Hepatocyte (in vitro differentiated cells): ENCODE measurements at regions not wholly inside any gene's neighbourhood (a gene's known extent, or its start where the extent isn't known, plus 50 kb on each side); places are given as distances from the start of the nearest gene placed in this dataset.

Experiments used
- DNase-seq: peaks from one replicate; pipeline ENCODE4 v3.0.0-alpha.2; 2016; ENCODE audit warnings: low spot score
- H2AFZ ChIP-seq: fragments of 200-600 bp; sonication (generic); 2 replicates; pipeline ENCODE4 v1.6.0; 2016; ENCODE audit warnings: antibody characterized with exemption, mild to moderate bottlenecking
- H3K27ac ChIP-seq: fragments of 200-600 bp; sonication (generic); 2 replicates; pipeline ENCODE4 v1.5.1; 2016; ENCODE audit warnings: mild to moderate bottlenecking
- H3K27me3 ChIP-seq: fragments of 200-600 bp; sonication (generic); 2 replicates; pipeline ENCODE4 v1.6.1; 2016
- H3K36me3 ChIP-seq: fragments of 200-600 bp; sonication (generic); replicated peaks from 2 replicates; pipeline ENCODE4 v1.5.1; 2016; ENCODE audit warnings: low read depth; ENCODE audit not compliant: insufficient read depth
- H3K4me1 ChIP-seq: fragments of 200-600 bp; sonication (generic); 2 replicates; pipeline ENCODE4 v1.5.1; 2016; ENCODE audit warnings: mild to moderate bottlenecking, moderate library complexity; ENCODE audit not compliant: insufficient read depth
- H3K4me2 ChIP-seq: fragments of 200-600 bp; sonication (generic); 2 replicates; pipeline ENCODE4 v1.6.0; 2016
- H3K4me3 ChIP-seq: fragments of 200-600 bp; sonication (generic); 2 replicates; pipeline ENCODE4 v1.5.1; 2016; ENCODE audit warnings: mild to moderate bottlenecking
- H3K79me2 ChIP-seq: fragments of 200-600 bp; sonication (generic); 2 replicates; pipeline ENCODE4 v1.6.0; 2017; ENCODE audit warnings: mild to moderate bottlenecking
- H3K9me2 ChIP-seq: fragments of 200-600 bp; sonication (generic); replicated peaks from 2 replicates; pipeline ENCODE4 v1.6.0; 2017; ENCODE audit warnings: mild to moderate bottlenecking; ENCODE audit not compliant: insufficient read depth
- H3K9me3 ChIP-seq: fragments of 200-600 bp; sonication (generic); 2 replicates; pipeline ENCODE4 v1.5.1; 2016; ENCODE audit warnings: low read depth, mild to moderate bottlenecking
- H4K20me1 ChIP-seq: fragments of 200-600 bp; sonication (generic); 2 replicates; pipeline ENCODE4 v1.6.0; 2016; ENCODE audit warnings: mild to moderate bottlenecking; ENCODE audit not compliant: insufficient read depth, poor library complexity, severe bottlenecking
- CTCF ChIP-seq: fragments of 200-600 bp; sonication (generic); IDR thresholded peaks from 2 replicates; pipeline ENCODE4 v1.5.1; 2016; ENCODE audit warnings: antibody characterized with exemption, mild to moderate bottlenecking; ENCODE audit not compliant: poor library complexity
- EZH2 ChIP-seq: fragments of 200-600 bp; sonication (generic); IDR thresholded peaks from 2 replicates; pipeline ENCODE4 v1.6.1; 2016; ENCODE audit warnings: antibody characterized with exemption, mild to moderate bottlenecking, borderline replicate concordance
- EZH2phosphoT487 ChIP-seq: fragments of 200-600 bp; sonication (generic); IDR thresholded peaks from one replicate; pipeline ENCODE4 v1.6.1; 2018; ENCODE audit warnings: antibody characterized with exemption, mild to moderate bottlenecking, low read depth, moderate library complexity; ENCODE audit not compliant: unreplicated experiment, severe bottlenecking
- WGBS: methylation state at CpG from one replicate; pipeline ENCODE4 v1.1.6; 2016; ENCODE audit warnings: low lambda C conversion rate; ENCODE audit errors: missing lambda C conversion rate; 5-methylcytosine and 5-hydroxymethylcytosine counted together

- Histone ChIP-seq H3K9me2 (no peaks in the 10 kb centered on the region), H3K27ac (no peak overlapping the region), H3K4me3 (no peak overlapping the region), H3K4me2 (no peak overlapping the region), H4K20me1 (no peaks in the 10 kb centered on the region), H3K9me3 (no peaks in the 10 kb centered on the region), H2AFZ (no peak overlapping the region), H3K4me1 (no peaks in the 10 kb centered on the region), H3K79me2 (no peaks in the 10 kb centered on the region), H3K27me3 (peaks cover 20% of the 10 kb centered on the region), H3K36me3 (no peaks in the 10 kb centered on the region)
- WGBS: 72% methylated on average over 2 of the region's 2 CpGs
- DNase-seq: no peak
- TF ChIP-seq CTCF (no peak), EZH2 (no peak), EZH2phosphoT487 (no peak)
Measured at GRCh38 chr10:117726596-117727295, 184.2 kb downstream of the EMX2 start.

- no peak for TF ChIP-seq CTCF
- TF ChIP-seq EZH2phosphoT487: no peak
- TF ChIP-seq EZH2: no peak
- peaks cover 24% of the 10 kb centered on the region for H3K27me3 ChIP-seq
Measured at GRCh38 chr10:117727421-117727820, 184.9 kb downstream of the EMX2 start.

GRCh38 chr10:117728087-117728486 lies 185.5 kb downstream of the EMX2 start:
- H4K20me1 ChIP-seq: no peaks in the 10 kb centered on the region
- H2AFZ ChIP-seq: no peak overlapping the region
- no peaks in the 10 kb centered on the region for H3K9me3 ChIP-seq
- H3K4me1 ChIP-seq: no peaks in the 10 kb centered on the region
- peaks cover 31% of the 10 kb centered on the region for H3K27me3 ChIP-seq
- H3K79me2 ChIP-seq: no peaks in the 10 kb centered on the region
- H3K4me3 ChIP-seq: no peak overlapping the region
- H3K36me3 ChIP-seq: no peaks in the 10 kb centered on the region
- no peak for DNase-seq
- H3K9me2 ChIP-seq: no peaks in the 10 kb centered on the region
- H3K4me2 ChIP-seq: no peak overlapping the region
- H3K27ac ChIP-seq: no peak overlapping the region
- no peak for TF ChIP-seq CTCF
- no peak for TF ChIP-seq EZH2
- no peak for TF ChIP-seq EZH2phosphoT487

More at GRCh38 chr10:117727421-117727820, 184.9 kb downstream of the EMX2 start:
- Histone ChIP-seq H4K20me1 (no peaks in the 10 kb centered on the region), H3K27ac (no peak overlapping the region), H3K4me2 (no peak overlapping the region), H3K4me3 (no peak overlapping the region), H3K9me3 (no peaks in the 10 kb centered on the region), H3K36me3 (no peaks in the 10 kb centered on the region), H3K4me1 (no peaks in the 10 kb centered on the region), H3K9me2 (no peaks in the 10 kb centered on the region), H2AFZ (no peak overlapping the region), H3K79me2 (no peaks in the 10 kb centered on the region)
- WGBS: 84% methylated on average over 4 of the region's 4 CpGs
- no peak for DNase-seq
